DLD1 (cell line): ENCODE measurements at regions not wholly inside any gene's neighbourhood (a gene's known extent, or its start where the extent isn't known, plus 50 kb on each side); places are given as distances from the start of the nearest gene placed in this dataset.
"Not testable (repeated sequence)": the region's sequence is repeated elsewhere in the genome, so short reads cannot be mapped to it uniquely, and the experiment has no call there.

Experiments
- in situ Hi-C: cut with HindIII; loops from 2 replicates; pipeline ENCODE4 v1.10.0; 2017; ENCODE audit warnings: low sequenced_read_pairs

DNA sequence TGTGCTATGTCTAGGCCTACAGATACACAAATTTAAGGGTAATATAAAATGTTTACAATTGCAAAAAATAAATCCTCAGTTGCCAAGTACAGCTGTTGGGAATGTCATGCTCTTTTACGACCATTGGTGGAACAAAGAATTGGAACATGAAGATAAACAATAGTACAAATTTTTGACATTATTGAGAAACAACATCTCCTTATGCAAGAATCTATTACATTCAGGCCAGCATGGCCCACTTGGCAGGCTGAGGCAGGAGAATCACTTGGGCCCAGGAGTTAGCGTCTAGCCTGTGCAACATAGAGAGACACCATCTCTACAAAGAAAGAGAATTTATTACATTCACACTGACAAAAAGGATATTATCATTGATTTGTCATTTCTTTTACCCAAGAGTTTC, 135.9 kb upstream of the NTF3 start:
- in situ Hi-C loops = no loop called here

DNA sequence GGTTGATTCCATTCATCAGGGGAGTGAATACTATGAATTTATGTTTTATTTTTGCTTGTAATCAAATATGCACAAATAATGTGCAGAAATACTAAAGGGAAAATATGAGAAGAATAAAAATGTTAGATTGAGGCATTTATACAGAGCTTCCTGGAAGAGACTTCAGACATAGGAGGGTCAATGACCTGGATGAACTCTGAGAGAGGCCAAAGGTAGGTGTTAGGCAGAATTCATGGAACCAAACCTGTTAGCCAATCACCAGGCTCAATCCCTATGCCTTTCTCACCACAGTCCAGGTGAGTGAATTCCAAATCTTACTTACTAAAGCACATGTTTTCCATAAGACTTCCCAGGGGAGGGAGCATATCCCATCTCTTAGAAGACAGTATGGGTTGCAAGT, 130.4 kb upstream of the NTF3 start:
- in situ Hi-C loops = loop anchor here (25.0 kb wide), 1 partner anchor 136 kb away; the partner anchor contains the start of gene NTF3

GRCh38 chr12:5305425-5305824, 126.5 kb upstream of the NTF3 start:
- in situ Hi-C loops = loop anchor here (25.0 kb wide), 1 partner anchor 132 kb away; the partner anchor contains the start of gene NTF3

- in situ Hi-C loops = loop anchor here (25.0 kb wide), 1 partner anchor 131 kb away; the partner anchor contains the start of gene NTF3
Measured at GRCh38 chr12:5305886-5306545, 125.9 kb upstream of the NTF3 start.

DNA sequence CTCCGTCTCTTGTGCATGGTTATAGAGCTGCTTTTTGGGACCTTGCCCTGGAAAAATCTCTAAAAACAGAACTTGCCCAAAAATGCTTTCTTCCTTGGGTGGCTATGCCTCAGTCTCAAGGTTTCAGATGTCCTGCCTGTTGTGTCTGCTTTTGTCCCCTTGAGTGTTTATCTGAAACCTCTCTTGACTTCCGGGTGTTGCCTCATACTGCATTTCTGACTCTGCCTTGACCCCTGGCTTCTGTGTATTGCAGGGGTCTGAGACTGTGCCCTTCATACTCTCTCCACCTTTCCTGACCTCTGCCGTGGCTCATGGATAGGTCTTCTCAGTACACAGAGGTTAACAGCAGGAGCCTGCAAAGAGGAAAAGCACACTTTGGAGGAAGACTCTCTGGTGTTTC, 124.8 kb upstream of the NTF3 start:
- in situ Hi-C loops = loop anchor here (25.0 kb wide), 1 partner anchor 130 kb away; the partner anchor contains the start of gene NTF3

- in situ Hi-C loops = loop anchor here (25.0 kb wide), 1 partner anchor 129 kb away; the partner anchor contains the start of gene NTF3
Measured at GRCh38 chr12:5308216-5308615, 123.7 kb upstream of the NTF3 start.

- in situ Hi-C loops = loop anchor here (25.0 kb wide), 1 partner anchor 128 kb away; the partner anchor contains the start of gene NTF3
Measured at GRCh38 chr12:5308996-5309395, 122.9 kb upstream of the NTF3 start.

DNA sequence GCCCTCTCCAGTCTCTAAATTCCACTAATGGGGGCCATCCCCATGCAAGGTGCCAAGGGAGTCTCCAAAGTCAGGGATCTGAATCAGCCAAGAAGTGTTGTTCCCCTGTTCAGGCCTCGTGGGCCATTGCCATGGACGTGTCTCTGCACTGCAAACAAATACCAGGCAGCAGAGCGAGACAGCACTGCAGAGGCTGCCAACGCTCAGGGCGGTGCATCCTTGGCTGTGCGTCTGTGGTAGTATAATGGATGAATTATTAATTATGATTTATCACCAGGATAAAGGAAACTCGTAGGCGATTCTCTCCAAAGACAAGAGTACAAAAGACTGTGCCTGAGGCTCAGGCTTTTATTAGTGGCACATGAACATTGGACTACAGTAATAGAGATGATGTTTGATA, 122.3 kb upstream of the NTF3 start:
- in situ Hi-C loops = loop anchor here (25.0 kb wide), 1 partner anchor 128 kb away; the partner anchor contains the start of gene NTF3

- in situ Hi-C loops = loop anchor here (25.0 kb wide), 1 partner anchor 127 kb away; the partner anchor contains the start of gene NTF3
Measured at GRCh38 chr12:5310151-5310550, 121.8 kb upstream of the NTF3 start.

GRCh38 chr12:5317556-5317955, 114.4 kb upstream of the NTF3 start:
- in situ Hi-C loops = loop anchor here (25.0 kb wide), 1 partner anchor 120 kb away; the partner anchor contains the start of gene NTF3

GRCh38 chr12:5318874-5319273, 113.0 kb upstream of the NTF3 start:
- in situ Hi-C loops = loop anchor here (25.0 kb wide), 1 partner anchor 118 kb away; the partner anchor contains the start of gene NTF3

GRCh38 chr12:5328669-5329517, 103.0 kb upstream of the NTF3 start:
- in situ Hi-C loops = no loop called here

- in situ Hi-C loops = no loop called here
Measured at GRCh38 chr12:5332551-5332950, 99.4 kb upstream of the NTF3 start.

- in situ Hi-C loops = no loop called here
Measured at GRCh38 chr12:5333096-5333495, 98.8 kb upstream of the NTF3 start.

DNA sequence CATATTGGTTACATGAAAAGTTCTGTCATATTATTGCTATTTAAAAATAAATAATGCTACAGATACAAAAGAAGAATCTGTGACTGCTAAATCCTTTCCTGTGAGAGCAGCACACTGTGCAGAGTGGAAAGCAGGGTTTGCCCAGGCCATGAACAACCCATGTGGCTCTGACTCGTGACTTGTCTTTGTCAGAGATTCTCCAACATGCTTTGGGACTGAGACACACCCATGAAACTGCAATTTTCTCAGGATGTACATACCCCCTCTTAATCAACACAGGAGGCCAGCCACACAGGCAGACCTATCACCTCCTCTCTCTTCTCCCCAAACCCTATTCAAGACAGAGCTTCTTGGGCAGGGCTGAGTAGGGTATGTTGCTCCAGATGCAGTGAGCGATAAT, 96.8 kb upstream of the NTF3 start:
- in situ Hi-C loops = no loop called here

DNA sequence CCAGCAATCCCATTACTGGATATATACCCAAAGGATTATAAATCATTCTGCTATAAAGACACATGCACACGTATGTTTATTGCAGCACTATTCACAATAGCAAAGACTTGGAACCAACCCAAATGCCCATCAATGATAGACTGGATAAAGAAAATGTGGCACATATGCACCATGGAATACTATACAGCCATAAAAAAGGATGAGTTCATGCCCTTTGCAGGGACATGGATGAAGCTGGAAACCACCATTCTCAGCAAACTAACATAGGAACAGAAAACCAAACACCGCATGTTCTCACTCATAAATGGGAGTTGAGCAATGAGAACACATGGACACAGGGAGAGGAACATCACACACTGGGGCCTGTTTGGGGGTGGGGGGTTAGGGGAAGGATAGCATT, 90.8 kb upstream of the NTF3 start:
- in situ Hi-C loops = not testable (repeated sequence)

DNA sequence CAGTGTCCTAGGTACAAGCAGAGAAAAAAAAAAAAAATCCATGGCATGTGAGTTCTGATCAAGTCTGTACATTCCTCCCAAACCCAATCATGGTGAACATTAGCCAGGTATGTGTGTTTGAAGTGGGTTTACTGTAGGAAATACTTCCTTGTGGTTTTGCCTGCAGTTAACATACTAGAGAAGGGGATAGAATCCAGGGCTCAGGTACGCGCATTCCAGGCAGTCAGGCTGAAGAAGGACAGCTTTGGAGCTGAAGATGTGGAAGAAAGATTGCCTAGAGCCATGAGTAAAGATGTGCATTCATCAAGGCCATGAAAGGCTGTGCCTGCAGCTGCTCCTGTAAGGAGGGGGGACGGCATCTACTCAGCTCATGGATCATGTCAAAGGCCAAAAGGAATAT, 88.2 kb upstream of the NTF3 start:
- in situ Hi-C loops = no loop called here

DNA sequence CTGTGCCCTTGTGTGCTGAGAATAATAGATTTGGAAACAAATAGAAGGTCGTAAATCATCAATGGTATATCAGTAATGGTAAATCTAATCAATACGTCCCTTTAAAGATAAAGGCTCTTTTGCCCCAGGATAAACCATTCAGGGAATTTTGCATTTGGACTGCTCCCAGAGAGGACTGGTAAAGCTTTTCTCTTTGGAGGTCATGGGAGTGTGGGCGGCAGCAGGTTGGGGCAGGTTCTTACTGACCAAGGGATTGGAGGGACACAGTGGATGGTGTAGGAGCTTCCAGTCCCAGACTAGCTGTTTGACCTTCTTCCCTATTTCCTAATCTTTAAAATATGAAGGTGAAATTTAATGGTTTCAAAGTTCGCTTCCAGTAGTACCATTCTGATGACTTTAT, 87.8 kb upstream of the NTF3 start:
- in situ Hi-C loops = no loop called here

DNA sequence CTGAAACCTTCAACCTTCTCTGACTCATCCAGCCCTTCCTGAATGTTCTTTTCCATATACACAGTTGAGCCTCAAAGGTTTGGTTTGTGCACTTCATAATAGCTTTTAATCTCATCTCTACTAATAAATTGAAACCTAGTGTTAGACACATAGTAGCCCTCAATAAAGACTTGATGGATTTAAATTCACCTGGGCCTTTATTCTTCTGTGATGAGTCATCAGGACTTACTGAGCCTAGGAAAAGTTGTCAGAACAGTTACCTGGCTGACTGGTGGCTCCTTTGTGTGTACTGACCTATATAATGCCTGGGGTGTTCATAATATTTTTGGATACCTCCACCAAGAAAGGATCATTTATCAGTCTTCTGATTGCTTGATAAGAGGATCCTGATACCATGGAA, 86.4 kb upstream of the NTF3 start:
- in situ Hi-C loops = no loop called here

- in situ Hi-C loops = no loop called here
Measured at GRCh38 chr12:5348057-5348456, 83.9 kb upstream of the NTF3 start.

- in situ Hi-C loops = no loop called here
Measured at GRCh38 chr12:5348491-5348890, 83.4 kb upstream of the NTF3 start.
